GM23338 (cell line): ENCODE measurements at regions not wholly inside any gene's neighbourhood (a gene's known extent, or its start where the extent isn't known, plus 50 kb on each side); places are given as distances from the start of the nearest gene placed in this dataset.

Experiments
- ATAC-seq: fragments of 200-7000 bp; cut with Tn5 transposase; 3 replicates; pipeline ENCODE4 v1.9.1; 2020
- DNase-seq: peaks from one replicate; pipeline ENCODE4 v3.0.0-alpha.2; 2015; ENCODE audit warnings: low spot score
- H2AFZ ChIP-seq: fragments of 200-600 bp; sonication (generic); 2 replicates; pipeline ENCODE4 v1.8.0; 2016; ENCODE audit warnings: antibody characterized with exemption, mild to moderate bottlenecking, moderate library complexity
- H3F3A ChIP-seq: fragments of 200-600 bp; sonication (generic); replicated peaks from 2 replicates; pipeline ENCODE4 v1.8.0; 2017; ENCODE audit warnings: antibody characterized with exemption, mixed run types, low read depth
- H3K27ac ChIP-seq: fragments of 200-600 bp; sonication (generic); 2 replicates; pipeline ENCODE4 v1.6.1; 2016; ENCODE audit warnings: low read depth
- H3K27me3 ChIP-seq: fragments of 200-600 bp; sonication (generic); 2 replicates; pipeline ENCODE4 v1.8.0; 2016; ENCODE audit warnings: mild to moderate bottlenecking, mixed run types, moderate library complexity; ENCODE audit not compliant: insufficient read depth
- H3K36me3 ChIP-seq: fragments of 200-600 bp; sonication (generic); 2 replicates; pipeline ENCODE4 v1.8.0; 2016; ENCODE audit warnings: mild to moderate bottlenecking; ENCODE audit not compliant: insufficient read depth
- H3K4me1 ChIP-seq: fragments of 200-600 bp; sonication (generic); 2 replicates; pipeline ENCODE4 v1.8.0; 2016; ENCODE audit warnings: mild to moderate bottlenecking, moderate library complexity; ENCODE audit not compliant: insufficient read depth
- H3K4me2 ChIP-seq: fragments of 200-600 bp; sonication (generic); 2 replicates; pipeline ENCODE4 v1.7.1; 2017; ENCODE audit warnings: mixed run types
- H3K4me3 ChIP-seq: fragments of 200-600 bp; sonication (generic); 2 replicates; pipeline ENCODE4 v1.6.1; 2016; ENCODE audit warnings: mixed run types
- H3K79me2 ChIP-seq: fragments of 200-600 bp; sonication (generic); replicated peaks from 2 replicates; pipeline ENCODE4 v1.8.0; 2017; ENCODE audit warnings: mild to moderate bottlenecking; ENCODE audit not compliant: insufficient read depth
- H3K9me2 ChIP-seq: fragments of 200-600 bp; sonication (generic); 2 replicates; pipeline ENCODE4 v1.8.0; 2017; ENCODE audit not compliant: insufficient read depth
- H4K20me1 ChIP-seq: fragments of 200-600 bp; sonication (generic); replicated peaks from 2 replicates; pipeline ENCODE4 v1.8.0; 2017; ENCODE audit warnings: mild to moderate bottlenecking; ENCODE audit not compliant: insufficient read depth
- H3K27ac Mint-ChIP-seq: 2 replicates; pipeline ENCODE4 v1.8.0; 2020; ENCODE audit warnings: inconsistent platforms, mild to moderate bottlenecking, moderate library complexity, mixed read lengths
- H3K27me3 Mint-ChIP-seq: 3 replicates; pipeline ENCODE4 v1.8.0; 2022; ENCODE audit warnings: low read depth, mild to moderate bottlenecking, moderate library complexity, mixed read lengths, inconsistent platforms; ENCODE audit not compliant: insufficient read depth, poor library complexity
- H3K36me3 Mint-ChIP-seq: 3 replicates; pipeline ENCODE4 v1.8.0; 2021; ENCODE audit warnings: low read depth, mild to moderate bottlenecking, inconsistent platforms, moderate library complexity, mixed read lengths
- H3K4me1 Mint-ChIP-seq: 3 replicates; pipeline ENCODE4 v1.8.0; 2020; ENCODE audit warnings: mild to moderate bottlenecking, inconsistent platforms, mixed read lengths
- H3K4me3 Mint-ChIP-seq: 3 replicates; pipeline ENCODE4 v1.8.0; 2021; ENCODE audit warnings: moderate library complexity, mild to moderate bottlenecking, inconsistent platforms, mixed read lengths
- H3K9me3 Mint-ChIP-seq: 3 replicates; pipeline ENCODE4 v1.8.0; 2020; ENCODE audit warnings: moderate library complexity, mild to moderate bottlenecking, inconsistent platforms, mixed read lengths
- CREB1 ChIP-seq: fragments of 250-450 bp; sonication (Bioruptor Pico); IDR thresholded peaks from 2 replicates; pipeline ENCODE4 v1.5.0; 2020; ENCODE audit warnings: low read depth, mild to moderate bottlenecking, moderate library complexity
- CTCF ChIP-seq, 2 experiments: fragments of 200-600 bp in 1 of 2; sonication (generic) in 1 of 2; conservative IDR thresholded peaks; 2 replicates each; pipeline versions ENCODE4 v1.5.1 to v1.6.1; 2016 to 2017; ENCODE audit warnings: antibody characterized with exemption in 2 of 2, low read depth in 2 of 2, mild to moderate bottlenecking in 2 of 2, moderate library complexity in 1 of 2
- ETS1 ChIP-seq: IDR thresholded peaks from 2 replicates; pipeline ENCODE4 v1.6.1; 2016; ENCODE audit warnings: antibody characterized with exemption
- EZH2 ChIP-seq: fragments of 200-600 bp; sonication (generic); IDR thresholded peaks from one replicate; pipeline ENCODE4 v1.8.0; 2017; ENCODE audit warnings: antibody characterized with exemption, mild to moderate bottlenecking, low read depth; ENCODE audit not compliant: unreplicated experiment
- EZH2phosphoT487 ChIP-seq: fragments of 200-600 bp; sonication (generic); IDR thresholded peaks from one replicate; pipeline ENCODE4 v1.8.1; 2018; ENCODE audit warnings: antibody characterized with exemption; ENCODE audit not compliant: unreplicated experiment
- JUNB ChIP-seq: IDR thresholded peaks from one replicate; pipeline ENCODE4 v1.6.1; 2016; ENCODE audit warnings: antibody characterized with exemption; ENCODE audit not compliant: unreplicated experiment
- NANOG ChIP-seq: IDR thresholded peaks from 2 replicates; pipeline ENCODE4 v1.6.1; 2016; ENCODE audit warnings: antibody characterized with exemption, borderline replicate concordance
- POLR2AphosphoS5 ChIP-seq: IDR thresholded peaks from 2 replicates; pipeline ENCODE4 v1.6.1; 2016; ENCODE audit warnings: antibody characterized with exemption, low read depth
- REST ChIP-seq: IDR thresholded peaks from one replicate; pipeline ENCODE4 v1.6.1; 2018; ENCODE audit warnings: antibody characterized with exemption; ENCODE audit not compliant: unreplicated experiment
- STAT1 ChIP-seq: IDR thresholded peaks from one replicate; pipeline ENCODE4 v1.6.1; 2016; ENCODE audit warnings: antibody characterized with exemption; ENCODE audit not compliant: unreplicated experiment
- ZNF114 ChIP-seq: fragments of 250-450 bp; sonication (Bioruptor Pico); IDR thresholded peaks from 2 replicates; pipeline ENCODE4 v1.5.0; 2020; ENCODE audit warnings: mild to moderate bottlenecking, moderate library complexity
- ZNF331 ChIP-seq: fragments of 250-450 bp; sonication (Bioruptor Pico); IDR thresholded peaks from 2 replicates; pipeline ENCODE4 v1.5.0; 2020; ENCODE audit warnings: low read depth, mild to moderate bottlenecking, moderate library complexity
- ZNF462 ChIP-seq: fragments of 250-450 bp; sonication (Bioruptor Pico); IDR thresholded peaks from 2 replicates; pipeline ENCODE4 v1.5.0; 2020; ENCODE audit warnings: mild to moderate bottlenecking, moderate library complexity

- DNase-seq (no peak), ATAC-seq (no peak)
- Mint-ChIP-seq H3K9me3 (no peaks in the 10 kb centered on the region), H3K27me3 (peaks cover 31% of the 10 kb centered on the region), H3K4me3 (no peak overlapping the region), H3K4me1 (peaks cover 25% of the 10 kb centered on the region), H3K36me3 (no peaks in the 10 kb centered on the region), H3K27ac (no peak overlapping the region)
- H3K79me2 ChIP-seq = no peaks in the 10 kb centered on the region
- H4K20me1 ChIP-seq = no peaks in the 10 kb centered on the region
- no peaks in the 10 kb centered on the region for H3K27me3 ChIP-seq
- no peak overlapping the region for H3K27ac ChIP-seq
- no peak overlapping the region for H3K4me2 ChIP-seq
- H3K9me2 ChIP-seq = no peaks in the 10 kb centered on the region
- H3K4me3 ChIP-seq = no peak overlapping the region
- H2AFZ ChIP-seq = no peak overlapping the region
- no peak for TF ChIP-seq ETS1
- TF ChIP-seq ZNF331 (CRISPR knock-in tag) = no peak
- no peak for TF ChIP-seq ZNF462 (CRISPR knock-in tag)
- TF ChIP-seq CREB1 = no peak
- TF ChIP-seq EZH2 = no peak
- no peak for TF ChIP-seq CTCF (conservative IDR thresholded peaks at IDR 0.05; ENCODE audit: low read depth in 2 of 2)
- TF ChIP-seq EZH2phosphoT487 = no peak
- TF ChIP-seq ZNF114 (CRISPR knock-in tag) = no peak
- TF ChIP-seq POLR2AphosphoS5 = no peak
- TF ChIP-seq JUNB = no peak
- no peak for TF ChIP-seq NANOG
- TF ChIP-seq REST = no peak
- TF ChIP-seq STAT1 = no peak
- H3K4me1 ChIP-seq = peaks cover 5% of the 10 kb centered on the region; the same call in 1 of the 2 replicates
- no peaks in the 10 kb centered on the region for H3K36me3 ChIP-seq
- H3F3A ChIP-seq = no peaks in the 10 kb centered on the region
Measured at GRCh38 chr9:129427149-129427548, 193.8 kb downstream of the C9orf50 start.
